ENCODE measurements at regions not wholly inside any gene's neighbourhood (a gene's known extent, or its start where the extent isn't known, plus 50 kb on each side); places are given as distances from the start of the nearest gene placed in this dataset.

DNA sequence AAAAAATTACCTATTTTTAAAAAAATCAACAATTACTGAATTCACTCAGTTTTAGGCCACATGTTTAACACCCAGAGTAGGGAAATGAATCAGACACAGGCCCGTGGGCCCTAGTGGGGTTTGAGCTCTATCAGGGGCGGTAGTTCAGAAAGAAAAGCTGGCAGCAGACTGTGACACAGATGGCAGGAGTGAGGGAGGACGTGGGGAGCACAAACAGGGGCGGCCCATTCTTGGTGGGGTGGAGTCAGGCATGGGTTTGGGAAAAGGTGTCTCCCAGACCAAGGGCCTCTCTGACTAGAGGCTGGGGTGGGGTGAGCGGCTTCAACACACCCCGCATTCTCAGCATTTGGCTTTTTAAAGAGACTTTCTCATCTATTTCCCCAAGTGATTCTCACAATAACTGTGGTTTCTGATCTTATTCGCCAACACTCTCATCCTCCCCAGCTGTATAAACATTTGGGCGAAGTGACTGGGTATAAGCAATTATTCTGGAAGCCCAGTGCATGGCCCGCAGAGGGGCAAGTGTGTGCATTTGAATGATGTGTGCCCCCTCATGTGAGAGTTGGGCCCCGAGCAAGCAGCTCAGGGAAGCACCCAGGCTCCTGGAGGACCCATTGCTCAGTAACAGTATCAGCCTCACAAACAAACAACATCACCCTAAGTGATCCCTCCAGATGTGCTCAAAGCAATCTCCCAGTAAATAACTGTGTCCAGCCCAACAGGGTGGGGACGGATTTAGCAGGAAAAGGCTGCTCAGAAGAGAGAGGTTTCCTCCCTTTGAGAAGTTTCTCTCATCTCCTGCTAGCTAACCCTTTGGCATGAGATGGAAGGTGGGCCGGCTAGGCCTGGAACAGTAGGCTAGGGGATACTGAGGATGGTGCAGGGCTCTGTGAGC lies 437.6 kb upstream of the ZMIZ1 start:
- no peak for DNase-seq

- no peak for DNase-seq
These were observed 434.4 kb upstream of the ZMIZ1 start for GRCh38 chr10:78634389-78634815.

DNA sequence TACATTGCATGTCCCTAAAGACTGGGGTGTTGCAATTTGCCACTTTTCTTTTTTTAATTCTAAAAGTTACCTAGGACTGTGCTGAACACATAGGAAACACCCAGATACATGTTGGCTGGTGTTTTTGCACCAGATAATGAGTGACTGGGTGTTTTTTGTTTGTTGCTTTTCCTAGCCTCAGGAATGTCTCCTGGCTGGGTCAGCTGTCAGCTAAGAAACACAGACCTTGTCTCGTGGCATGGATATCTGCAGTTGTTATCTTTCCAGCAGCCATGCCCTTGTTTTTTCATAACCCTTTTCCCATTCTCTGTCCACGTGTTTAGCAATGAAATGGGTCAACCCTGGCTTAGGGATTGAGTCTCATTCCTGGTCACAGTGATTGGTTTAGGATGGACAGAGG lies 433.9 kb upstream of the ZMIZ1 start:
- no peak for DNase-seq

DNA sequence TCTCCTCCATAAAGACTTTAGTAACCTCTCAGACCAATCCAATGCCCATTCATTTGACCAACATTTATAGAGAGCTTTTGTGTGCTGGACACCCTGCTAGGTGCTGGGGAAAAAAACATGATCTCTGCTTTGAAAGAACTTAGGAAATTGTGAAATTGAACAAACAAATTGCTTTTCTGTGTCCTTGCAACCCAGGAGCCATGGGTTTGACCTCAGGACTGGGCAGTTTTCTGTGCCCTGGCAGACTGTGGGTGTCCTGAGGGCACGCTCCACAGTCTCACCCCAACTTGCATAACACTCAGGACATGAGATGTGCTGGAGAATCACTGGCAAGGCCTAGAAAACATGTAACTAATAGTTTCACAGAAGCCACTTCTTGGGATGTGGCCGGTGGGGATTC lies 429.1 kb upstream of the ZMIZ1 start:
- DNase-seq: no peak

DNA sequence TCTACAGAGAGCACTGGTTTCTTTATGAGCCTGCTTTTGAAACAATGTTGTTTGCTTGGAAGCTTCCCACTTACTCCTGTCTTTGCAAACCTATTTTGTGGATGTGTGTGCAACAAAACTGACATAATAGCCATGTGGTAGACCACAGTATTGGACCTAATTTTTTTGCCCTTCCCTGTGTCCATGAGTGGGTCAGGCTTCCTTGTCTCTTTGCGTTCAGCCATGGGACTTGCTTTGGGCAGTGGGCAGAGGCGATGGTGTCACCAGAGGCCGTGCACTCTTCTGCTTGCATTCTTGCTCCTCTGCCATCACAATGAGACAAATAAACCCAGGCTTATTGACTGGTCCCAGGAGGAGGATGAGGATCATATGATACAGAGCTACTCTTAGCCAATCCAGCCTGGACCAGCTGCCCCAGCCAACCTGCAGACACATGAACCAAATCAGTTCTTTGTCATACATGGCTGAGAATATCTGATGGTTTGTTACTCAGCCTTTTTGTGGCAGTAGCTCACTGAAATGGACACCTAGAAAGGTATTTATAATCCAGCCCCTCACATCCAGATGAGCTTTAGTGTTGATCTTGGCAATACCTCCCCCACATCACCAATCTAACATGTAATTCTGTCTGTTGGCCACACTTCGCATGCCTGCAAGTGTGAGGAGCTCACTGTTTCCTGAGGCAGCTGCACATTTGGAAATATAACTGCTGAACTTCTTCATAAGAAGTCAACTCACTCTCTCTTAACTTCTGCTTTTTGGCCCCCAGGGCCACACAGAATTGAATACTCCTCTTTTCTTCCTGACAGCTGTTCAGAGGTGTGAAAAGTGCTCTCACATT lies 427.8 kb upstream of the ZMIZ1 start:
- no peak for DNase-seq

GRCh38 chr10:78641693-78642092 lies 427.1 kb upstream of the ZMIZ1 start:
- no peak for DNase-seq

DNA sequence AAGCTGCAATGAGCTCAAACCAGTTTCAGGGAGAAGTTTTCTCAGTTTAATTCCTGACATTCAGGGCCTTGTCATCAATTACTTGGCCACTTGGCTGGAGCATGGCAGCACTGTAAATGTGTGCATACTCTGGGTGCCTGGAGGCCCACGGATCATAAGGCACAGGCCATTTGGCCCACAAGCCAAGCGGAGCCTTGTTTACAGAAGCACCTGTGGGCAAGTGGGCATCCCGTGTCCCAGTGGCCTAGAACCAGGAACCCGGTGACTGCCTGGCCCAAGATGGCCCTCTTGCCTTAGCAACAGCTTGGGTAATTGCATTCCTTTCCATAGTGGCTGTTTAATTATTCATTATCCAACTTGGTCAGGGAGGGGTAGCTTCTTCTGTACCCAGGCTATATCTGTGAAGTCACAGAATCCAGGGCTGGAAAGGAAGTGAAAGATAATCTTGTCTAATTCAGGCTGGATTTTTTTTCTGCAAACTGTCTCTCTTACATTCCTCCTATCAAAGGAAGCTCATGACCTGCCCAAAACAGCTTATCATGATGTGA lies 426.4 kb upstream of the ZMIZ1 start:
- DNase-seq: no peak

GRCh38 chr10:78643513-78643912 lies 425.3 kb upstream of the ZMIZ1 start:
- no peak for DNase-seq

- no peak for DNase-seq
These were observed 424.2 kb upstream of the ZMIZ1 start for GRCh38 chr10:78644550-78644949.

- no peak for DNase-seq
These were observed 423.5 kb upstream of the ZMIZ1 start for GRCh38 chr10:78645169-78645686.

DNA sequence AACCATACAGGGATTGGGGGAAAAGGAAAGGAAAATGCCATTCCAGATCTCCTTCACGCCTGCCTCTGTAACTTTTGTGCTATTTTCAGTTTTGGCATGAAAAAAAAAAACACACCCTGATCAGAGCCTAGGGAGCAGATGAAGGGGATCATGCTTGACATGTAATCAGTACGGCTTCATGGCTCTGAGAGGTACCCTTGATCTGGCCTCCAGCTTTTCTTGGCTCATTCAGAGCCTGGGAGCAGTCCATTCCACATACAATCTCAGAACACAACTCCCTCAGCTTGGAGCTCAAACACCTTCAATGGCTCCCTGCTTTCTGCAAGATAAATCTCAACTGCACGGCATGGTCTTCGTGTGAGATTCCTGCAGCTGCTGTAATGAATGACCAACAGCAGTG lies 422.8 kb upstream of the ZMIZ1 start:
- no peak for DNase-seq

DNA sequence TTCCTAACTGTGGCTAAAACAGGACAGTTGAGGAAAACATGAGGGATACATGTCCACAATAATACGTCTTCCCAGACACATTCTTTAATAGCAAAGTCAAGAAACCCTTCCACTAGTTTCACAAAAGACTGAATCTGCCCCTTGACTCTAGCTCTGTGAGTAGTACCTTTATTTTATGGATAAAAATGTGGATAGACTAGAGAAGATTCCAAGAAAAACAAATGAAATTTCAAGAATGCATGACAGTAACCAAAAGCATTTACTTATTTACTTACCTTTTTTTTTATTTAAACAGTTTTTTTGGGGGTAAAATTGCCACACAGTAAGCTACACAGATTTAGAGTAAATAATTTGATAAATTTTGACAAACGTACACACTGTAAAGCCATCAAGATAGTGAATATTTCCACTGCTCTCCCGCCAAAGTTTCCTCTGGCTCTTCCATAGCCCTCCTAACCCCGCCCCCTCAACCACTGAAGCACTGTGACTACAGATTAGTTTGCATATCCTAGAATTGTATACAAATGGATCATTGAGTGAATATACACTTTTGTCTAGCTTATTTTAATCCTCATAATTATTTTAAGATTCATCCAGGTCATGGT lies 420.4 kb upstream of the ZMIZ1 start:
- no peak for DNase-seq

GRCh38 chr10:78649429-78649828 lies 419.3 kb upstream of the ZMIZ1 start:
- DNase-seq: no peak

- no peak for DNase-seq
These were observed 418.6 kb upstream of the ZMIZ1 start for GRCh38 chr10:78650122-78650521.

GRCh38 chr10:78651287-78651686 lies 417.5 kb upstream of the ZMIZ1 start:
- DNase-seq: no peak

- DNase-seq: no peak
These were observed 415.2 kb upstream of the ZMIZ1 start for GRCh38 chr10:78653555-78653954.

GRCh38 chr10:78654047-78654590 lies 414.6 kb upstream of the ZMIZ1 start:
- no peak for DNase-seq

DNA sequence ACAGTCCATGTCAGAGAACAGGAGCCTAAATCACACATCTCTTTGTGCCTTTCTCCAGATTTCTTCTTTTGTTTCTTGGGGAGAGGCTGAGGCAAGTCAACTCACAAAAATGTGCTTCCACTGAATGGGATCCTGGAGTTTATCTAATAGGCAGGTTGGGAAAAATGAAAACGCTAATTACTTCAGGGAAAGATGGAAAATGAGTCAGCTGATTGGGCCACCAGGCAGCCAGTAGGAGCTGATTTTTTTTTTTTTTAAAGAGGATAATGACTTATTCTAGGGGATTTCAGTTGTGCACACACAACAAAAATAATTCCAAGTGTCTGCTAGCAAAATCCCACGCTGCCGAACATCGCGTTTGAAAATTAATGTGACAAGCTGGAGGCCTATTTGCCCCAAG lies 412.8 kb upstream of the ZMIZ1 start:
- DNase-seq: no peak

DNA sequence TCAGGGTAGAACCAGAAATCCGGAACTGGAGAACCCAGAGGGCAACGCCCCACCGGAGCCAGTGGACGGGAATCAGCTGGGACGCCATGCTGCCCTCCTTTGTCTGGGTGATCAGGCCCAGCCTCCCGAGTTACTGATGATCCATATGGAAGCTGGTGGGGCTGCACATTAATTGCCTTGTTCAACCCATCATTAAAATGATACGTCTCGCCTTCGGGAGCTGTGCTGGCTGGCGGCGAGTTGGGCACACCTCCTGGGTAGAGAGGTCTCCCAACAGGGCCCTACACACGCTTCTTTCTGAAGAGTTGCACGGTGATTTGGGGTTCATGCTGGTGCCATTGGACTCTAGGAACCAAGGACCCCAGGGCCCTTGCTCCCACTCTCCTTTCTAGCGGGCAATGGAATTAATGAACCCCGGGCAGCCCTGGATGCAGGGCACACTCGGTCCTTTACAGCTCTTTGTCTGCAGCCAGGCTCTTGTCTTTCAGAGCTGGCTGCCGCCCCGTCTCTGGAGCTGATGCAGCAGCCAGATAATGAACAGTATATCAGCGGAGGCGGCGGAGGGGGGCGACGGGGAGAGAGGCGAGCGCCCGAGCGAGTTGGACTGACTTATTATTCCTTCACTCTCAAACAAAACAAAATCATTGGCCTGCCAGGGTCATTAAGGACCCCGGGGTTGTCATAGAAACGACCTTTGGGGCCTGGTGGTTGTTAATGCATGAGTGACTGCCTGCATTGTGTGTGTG lies 412.2 kb upstream of the ZMIZ1 start:
- no peak for DNase-seq

DNA sequence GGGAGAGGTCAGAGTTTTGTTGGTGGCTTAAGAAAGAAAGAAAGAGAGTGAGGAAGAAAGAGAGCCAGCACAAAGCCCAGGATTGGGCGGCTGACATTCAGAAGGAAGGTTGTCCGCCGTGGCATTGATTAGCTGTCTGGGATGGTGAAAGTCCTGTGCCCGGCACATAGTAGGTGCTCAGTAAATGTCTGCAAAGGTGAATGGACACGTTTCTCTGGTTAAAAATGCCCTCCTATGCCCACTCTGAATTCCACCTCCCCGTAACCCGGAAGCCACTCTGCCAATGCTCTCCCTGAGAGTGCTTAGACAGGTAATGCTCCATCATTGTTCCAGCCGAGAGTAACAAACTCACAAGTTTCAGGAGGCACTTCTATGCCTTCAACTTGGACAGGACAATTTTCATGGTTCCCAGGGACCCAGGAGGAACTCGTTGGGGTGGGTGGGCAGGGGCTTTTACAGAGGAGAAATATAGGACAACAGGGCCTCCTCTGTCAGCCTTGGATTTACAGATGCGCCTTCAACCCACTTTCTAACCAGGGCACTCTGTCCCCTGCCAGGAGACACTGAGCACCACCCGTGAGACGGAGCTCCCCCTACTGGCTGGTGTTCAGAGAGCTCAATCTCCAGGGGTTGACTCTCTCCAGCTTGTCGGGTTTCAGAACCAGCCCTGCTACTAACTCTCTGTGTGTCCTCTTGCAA lies 411.5 kb upstream of the ZMIZ1 start:
- DNase-seq: no peak

- no peak for DNase-seq
These were observed 411.0 kb upstream of the ZMIZ1 start for GRCh38 chr10:78657862-78658165.
